ENCODE measurements at regions not wholly inside any gene's neighbourhood (a gene's known extent, or its start where the extent isn't known, plus 50 kb on each side); places are given as distances from the start of the nearest gene placed in this dataset.

- H3K27me3 Mint-ChIP-seq, result peaks cover 40% of the 10 kb centered on the region
- H3K4me3 Mint-ChIP-seq, result no peak overlapping the region
- no peak for DNase-seq
- no peak for ATAC-seq (ENCODE audit: low read depth)
- ChIA-PET CTCF (no interaction called here), POLR2A (no interaction called here)
- intact Hi-C loops (cut with micrococcal nuclease), result no loop called here
- H3K79me2 ChIP-seq (ENCODE audit: control insufficient read depth, insufficient read depth, low read length), result no peaks in the 10 kb centered on the region
- H3K9me3 ChIP-seq (ENCODE audit: control extremely low read depth in 1 of 3, control insufficient read depth in 2 of 3, insufficient read depth in 1 of 3, low read length in 2 of 3), result peaks cover 0 to 3% (median 0%) of the 10 kb centered on the region in 3 donors
- 90% methylated on average over 6 of the region's 6 CpGs for WGBS (ENCODE audit: insufficient coverage)
- H3K27me3 ChIP-seq (replicated peaks in 1 of 4; ENCODE audit: control extremely low read depth in 1 of 4, control insufficient read depth in 3 of 4, insufficient read depth in 4 of 4, low read length in 3 of 4), result peaks cover 0 to 10% (median 0%) of the 10 kb centered on the region in 4 experiments
- no peak overlapping the region for H3K9ac ChIP-seq (ENCODE audit: low read length)
- H3K4me1 Mint-ChIP-seq, result no peaks in the 10 kb centered on the region
- no peak overlapping the region for H3K27ac Mint-ChIP-seq
- no peak overlapping the region for H3K4me3 ChIP-seq (ENCODE audit: control extremely low read depth in 1 of 5, extremely low read depth in 1 of 5, insufficient read depth in 1 of 5, low read depth in 2 of 5, low read length in 4 of 5)
- H3K4me2 ChIP-seq (replicated peaks; ENCODE audit: low read depth, low read length, poor library complexity, severe bottlenecking), result no peak overlapping the region
- no peaks in the 10 kb centered on the region for H3K36me3 ChIP-seq (replicated peaks in 1 of 2; ENCODE audit: control extremely low read depth in 1 of 2, control insufficient read depth in 1 of 2, extremely low read depth in 1 of 2, insufficient read depth in 2 of 2, low read length in 1 of 2)
- no peak overlapping the region for H2AFZ ChIP-seq (ENCODE audit: insufficient read depth, low read depth, low read length, poor library complexity, severe bottlenecking)
- H3K4me1 ChIP-seq (ENCODE audit: control insufficient read depth in 2 of 2, insufficient read depth in 2 of 2, low read length in 2 of 2), result no peaks in the 10 kb centered on the region
- no peaks in the 10 kb centered on the region for H4K20me1 ChIP-seq (ENCODE audit: control insufficient read depth, insufficient read depth, low read length, poor library complexity, severe bottlenecking)
- TF ChIP-seq CTCF (IDR thresholded peaks at IDR 0.05) (no peak), EZH2 (IDR thresholded peaks at IDR 0.05; ENCODE audit: borderline replicate concordance, insufficient read depth, low read depth, low read length, poor library complexity, severe bottlenecking) (no peak)
- H3K9me3 Mint-ChIP-seq (ENCODE audit: insufficient read depth), result no peaks in the 10 kb centered on the region
- no peak overlapping the region for H3K27ac ChIP-seq (ENCODE audit: low read length in 2 of 2)
Measured at GRCh38 chr9:126119731-126120130, 206.9 kb upstream of the MVB12B start.

GRCh38 chr9:126122901-126123616, 203.6 kb upstream of the MVB12B start:
- no peak overlapping the region for H3K9ac ChIP-seq (ENCODE audit: low read length)
- no peaks in the 10 kb centered on the region for H3K36me3 ChIP-seq (replicated peaks in 1 of 2; ENCODE audit: control extremely low read depth in 1 of 2, control insufficient read depth in 1 of 2, extremely low read depth in 1 of 2, insufficient read depth in 2 of 2, low read length in 1 of 2)
- ATAC-seq (ENCODE audit: low read depth), result no peak
- H3K27me3 ChIP-seq (replicated peaks in 1 of 4; ENCODE audit: control extremely low read depth in 1 of 4, control insufficient read depth in 3 of 4, insufficient read depth in 4 of 4, low read length in 3 of 4), result peaks cover 0 to 13% (median 0%) of the 10 kb centered on the region in 4 experiments
- H3K4me2 ChIP-seq (replicated peaks; ENCODE audit: low read depth, low read length, poor library complexity, severe bottlenecking), result no peak overlapping the region
- DNase-seq, result no peak
- POLR2A ChIA-PET, result no interaction called here
- H3K9me3 Mint-ChIP-seq (ENCODE audit: insufficient read depth), result no peaks in the 10 kb centered on the region
- no peak overlapping the region for H3K4me3 ChIP-seq (ENCODE audit: control extremely low read depth in 1 of 5, extremely low read depth in 1 of 5, insufficient read depth in 1 of 5, low read depth in 2 of 5, low read length in 4 of 5)
- no peak overlapping the region for H2AFZ ChIP-seq (ENCODE audit: insufficient read depth, low read depth, low read length, poor library complexity, severe bottlenecking)
- TF ChIP-seq EZH2 (IDR thresholded peaks at IDR 0.05; ENCODE audit: borderline replicate concordance, insufficient read depth, low read depth, low read length, poor library complexity, severe bottlenecking), result no peak
- TF ChIP-seq CTCF (IDR thresholded peaks at IDR 0.05), result no peak
- no peak overlapping the region for H3K27ac Mint-ChIP-seq
- intact Hi-C loops (cut with micrococcal nuclease), result no loop called here
- no peaks in the 10 kb centered on the region for H3K4me1 Mint-ChIP-seq
- WGBS (ENCODE audit: insufficient coverage), result 81% methylated on average over 4 of the region's 4 CpGs
- CTCF ChIA-PET, result no interaction called here
- H3K79me2 ChIP-seq (ENCODE audit: control insufficient read depth, insufficient read depth, low read length), result no peaks in the 10 kb centered on the region
- H3K4me3 Mint-ChIP-seq, result no peak overlapping the region
- no peaks in the 10 kb centered on the region for H4K20me1 ChIP-seq (ENCODE audit: control insufficient read depth, insufficient read depth, low read length, poor library complexity, severe bottlenecking)
- H3K9me3 ChIP-seq (ENCODE audit: control extremely low read depth in 1 of 3, control insufficient read depth in 2 of 3, insufficient read depth in 1 of 3, low read length in 2 of 3), result peaks cover 0 to 6% (median 0%) of the 10 kb centered on the region in 3 donors
- H3K4me1 ChIP-seq (ENCODE audit: control insufficient read depth in 2 of 2, insufficient read depth in 2 of 2, low read length in 2 of 2), result no peaks in the 10 kb centered on the region
- H3K27ac ChIP-seq (ENCODE audit: low read length in 2 of 2), result no peak overlapping the region
- peaks cover 45% of the 10 kb centered on the region for H3K27me3 Mint-ChIP-seq
